IPS DF 4.7 (cell line): ENCODE measurements at regions not wholly inside any gene's neighbourhood (a gene's known extent, or its start where the extent isn't known, plus 50 kb on each side); places are given as distances from the start of the nearest gene placed in this dataset.
"Not testable (repeated sequence)": the region's sequence is repeated elsewhere in the genome, so short reads cannot be mapped to it uniquely, and the experiment has no call there.

ENCODE experiments used
- DNase-seq: peaks from one replicate; pipeline ENCODE4 v3.0.0-alpha.2; 2013; ENCODE audit warnings: low spot score; ENCODE audit errors: extremely low read depth

- no peak for DNase-seq
Observed at GRCh38 chr4:33104273-33104672, 2384.1 kb downstream of the PCDH7 start.

- DNase-seq = no peak
Observed at GRCh38 chr4:33107814-33108213, 2387.6 kb downstream of the PCDH7 start.

GRCh38 chr4:33111117-33111516 lies 2390.9 kb downstream of the PCDH7 start:
- no peak for DNase-seq

- DNase-seq = no peak
Observed at GRCh38 chr4:33116871-33117270, 2396.7 kb downstream of the PCDH7 start.

- DNase-seq = no peak
Observed at GRCh38 chr4:33126002-33126401, 2405.8 kb downstream of the PCDH7 start.

GRCh38 chr4:33130662-33131061 lies 2410.5 kb downstream of the PCDH7 start:
- not testable (repeated sequence) for DNase-seq

- DNase-seq = peak; percentile 11
Observed at GRCh38 chr4:33133723-33134122, 2413.6 kb downstream of the PCDH7 start.

- DNase-seq = no peak
Observed at GRCh38 chr4:33134366-33134765, 2414.2 kb downstream of the PCDH7 start.

GRCh38 chr4:33149658-33150524 lies 2429.7 kb downstream of the PCDH7 start:
- DNase-seq = no peak

GRCh38 chr4:33150525-33150910 lies 2430.3 kb downstream of the PCDH7 start:
- no peak for DNase-seq

GRCh38 chr4:33160126-33160525 lies 2440.0 kb downstream of the PCDH7 start:
- no peak for DNase-seq

- DNase-seq = no peak
Observed at GRCh38 chr4:33161202-33161601, 2441.0 kb downstream of the PCDH7 start.

GRCh38 chr4:33162122-33162521 lies 2442.0 kb downstream of the PCDH7 start:
- no peak for DNase-seq

- DNase-seq = no peak
Observed at GRCh38 chr4:33171873-33172525, 2451.8 kb downstream of the PCDH7 start.

GRCh38 chr4:33176566-33176965 lies 2456.4 kb downstream of the PCDH7 start:
- DNase-seq = no peak

- no peak for DNase-seq
Observed at GRCh38 chr4:33184657-33185290, 2464.6 kb downstream of the PCDH7 start.

GRCh38 chr4:33187035-33187434 lies 2466.9 kb downstream of the PCDH7 start:
- no peak for DNase-seq

GRCh38 chr4:33188733-33189132 lies 2468.6 kb downstream of the PCDH7 start:
- no peak for DNase-seq

GRCh38 chr4:33189169-33189568 lies 2469.0 kb downstream of the PCDH7 start:
- DNase-seq = no peak

- no peak for DNase-seq
Observed at GRCh38 chr4:33193109-33193508, 2472.9 kb downstream of the PCDH7 start.

- no peak for DNase-seq
Observed at GRCh38 chr4:33200377-33200776, 2480.2 kb downstream of the PCDH7 start.

GRCh38 chr4:33218238-33218637 lies 2498.1 kb downstream of the PCDH7 start:
- DNase-seq = no peak
